NCI-H146 treated with DMSO at 0.1 percent for 48 hours (cell line): ENCODE measurements at regions not wholly inside any gene's neighbourhood (a gene's known extent, or its start where the extent isn't known, plus 50 kb on each side); places are given as distances from the start of the nearest gene placed in this dataset.
"Not testable (repeated sequence)": the region's sequence is repeated elsewhere in the genome, so short reads cannot be mapped to it uniquely, and the experiment has no call there.

Source experiments
- DNase-seq: peaks from one replicate; lab custom pipeline; 2025; ENCODE audit not compliant: unreplicated experiment; lab: John Stamatoyannopoulos, UW

- DNase-seq = no peak
Measured at GRCh38 chr1:30533796-30534550, 189.4 kb downstream of the MATN1 start.

GRCh38 chr1:30533141-30533540 is 190.2 kb downstream of the MATN1 start:
- DNase-seq = no peak

DNA sequence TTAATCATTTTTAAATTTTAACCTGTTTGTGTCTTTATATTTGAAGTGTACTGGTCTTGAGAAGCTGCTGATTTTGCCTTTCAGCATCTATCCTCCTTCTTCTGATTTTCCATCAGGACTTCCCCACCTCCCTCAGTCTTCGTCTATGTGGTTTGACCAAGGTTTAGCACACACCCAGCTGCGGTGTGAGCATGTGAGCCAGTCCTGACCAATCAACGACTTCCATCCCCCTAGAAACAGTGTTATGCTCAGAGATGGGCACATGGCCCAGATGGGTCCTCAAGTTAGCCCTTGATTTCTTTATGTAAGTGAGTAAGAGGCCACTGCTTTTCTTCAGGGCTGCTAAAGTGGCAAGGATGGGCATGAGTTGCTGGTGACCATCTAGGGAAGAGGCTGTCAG is 190.8 kb downstream of the MATN1 start:
- no peak for DNase-seq

GRCh38 chr1:30527511-30528140 is 195.8 kb downstream of the MATN1 start:
- DNase-seq = no peak

- no peak for DNase-seq
Measured at GRCh38 chr1:30526652-30527345, 196.6 kb downstream of the MATN1 start.

DNA sequence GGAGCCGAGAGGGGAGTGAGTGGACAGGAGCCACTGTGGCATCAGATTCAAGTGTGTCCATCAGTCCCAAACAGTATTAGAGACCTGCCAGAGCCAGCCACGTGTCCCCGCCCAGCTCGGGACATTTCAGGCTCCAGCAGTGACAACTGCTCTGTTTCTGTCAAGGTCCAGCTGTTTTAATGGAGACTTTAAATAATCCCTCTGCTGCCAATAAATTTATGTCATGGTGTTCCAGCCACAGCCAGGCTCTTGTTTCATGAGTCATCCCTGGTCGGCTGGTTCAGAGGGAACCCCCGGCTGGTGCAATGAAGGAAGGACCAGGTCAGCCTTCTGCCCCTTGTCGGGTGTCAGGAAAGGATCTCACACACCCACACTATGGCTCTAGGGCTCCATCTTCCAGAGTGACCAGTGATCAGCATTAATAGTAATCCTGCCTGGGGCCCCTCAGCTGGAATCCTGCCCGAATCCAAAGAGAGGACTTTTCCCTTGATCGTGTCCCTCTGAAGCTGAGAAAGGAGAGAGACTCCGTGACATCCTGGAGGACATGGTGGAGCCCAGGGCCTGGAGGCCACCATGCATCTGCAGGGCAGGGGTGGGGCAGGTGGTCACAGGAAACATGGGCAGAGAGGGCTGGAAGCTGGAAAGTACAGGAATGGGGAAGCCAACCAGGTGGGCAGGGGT is 197.3 kb downstream of the MATN1 start:
- DNase-seq = no peak

DNA sequence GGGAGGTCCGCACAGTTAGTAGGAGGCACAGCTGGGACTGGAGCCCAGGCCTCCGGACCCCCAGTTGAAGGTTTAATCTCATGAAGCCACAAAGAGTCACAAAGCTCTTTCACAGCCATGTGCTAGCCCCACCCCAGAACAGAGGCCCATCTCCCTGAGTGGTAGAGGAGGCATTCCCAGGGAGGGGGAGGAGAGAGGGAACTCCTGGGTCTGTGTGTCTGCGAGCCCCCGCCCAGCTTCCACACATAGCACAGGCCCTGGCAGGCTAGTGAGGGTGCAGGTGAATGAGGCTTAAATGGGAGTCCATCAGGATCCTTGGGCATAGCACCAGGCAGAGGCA is 197.8 kb downstream of the MATN1 start:
- no peak for DNase-seq

GRCh38 chr1:30524840-30525617 is 198.4 kb downstream of the MATN1 start:
- DNase-seq = no peak

GRCh38 chr1:30524025-30524555 is 199.3 kb downstream of the MATN1 start:
- DNase-seq = not testable (repeated sequence)

DNA sequence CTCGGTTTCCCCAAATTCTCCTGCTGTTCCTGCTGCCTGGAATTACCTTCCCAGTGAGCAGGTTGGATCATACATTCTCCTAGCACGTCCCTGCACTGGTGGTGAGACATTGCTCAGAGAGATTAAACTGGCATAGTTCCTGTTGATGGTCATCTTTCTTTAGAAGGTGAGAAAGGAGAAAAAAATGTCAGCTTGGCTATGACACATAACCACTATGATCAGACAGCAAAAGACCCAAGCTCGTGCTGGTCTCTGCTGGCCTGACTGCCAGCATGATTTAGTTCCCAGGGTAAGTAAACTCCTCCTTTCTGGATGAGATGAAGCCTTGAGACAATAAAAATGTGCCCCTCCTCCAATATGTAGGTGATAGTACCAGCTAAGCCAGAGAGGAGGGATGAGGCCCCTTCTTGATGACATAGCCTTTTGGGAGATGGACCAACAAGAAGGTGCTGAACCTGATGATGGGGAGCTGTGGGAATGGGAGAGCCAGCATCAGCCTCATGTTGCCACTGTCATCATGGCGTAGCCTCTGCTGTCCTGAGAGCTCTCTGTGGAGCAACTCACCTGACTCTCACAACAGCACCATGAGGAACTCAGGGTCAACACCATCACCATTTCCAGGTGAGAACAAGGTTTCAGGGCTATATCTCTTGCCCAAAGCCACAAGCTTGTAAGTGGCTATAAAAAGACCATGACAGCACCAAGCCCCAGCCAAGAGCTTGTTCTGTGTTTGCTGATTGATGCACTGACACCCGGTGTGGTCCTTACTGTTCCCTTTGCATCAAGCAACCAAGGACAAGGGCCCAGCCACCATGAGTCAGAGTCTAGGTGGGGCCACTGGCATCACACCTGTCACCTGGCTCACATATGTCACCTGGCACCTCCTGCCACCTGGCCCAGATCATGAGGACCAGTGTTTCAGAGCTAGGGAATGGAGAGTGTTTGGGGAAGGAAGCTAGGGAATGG is 200.0 kb downstream of the MATN1 start:
- DNase-seq = no peak

- no peak for DNase-seq
Measured at GRCh38 chr1:30522031-30523004, 201.1 kb downstream of the MATN1 start.

- no peak for DNase-seq
Measured at GRCh38 chr1:30521261-30521865, 202.0 kb downstream of the MATN1 start.

- no peak for DNase-seq
Measured at GRCh38 chr1:30520476-30520875, 202.9 kb downstream of the MATN1 start.

DNA sequence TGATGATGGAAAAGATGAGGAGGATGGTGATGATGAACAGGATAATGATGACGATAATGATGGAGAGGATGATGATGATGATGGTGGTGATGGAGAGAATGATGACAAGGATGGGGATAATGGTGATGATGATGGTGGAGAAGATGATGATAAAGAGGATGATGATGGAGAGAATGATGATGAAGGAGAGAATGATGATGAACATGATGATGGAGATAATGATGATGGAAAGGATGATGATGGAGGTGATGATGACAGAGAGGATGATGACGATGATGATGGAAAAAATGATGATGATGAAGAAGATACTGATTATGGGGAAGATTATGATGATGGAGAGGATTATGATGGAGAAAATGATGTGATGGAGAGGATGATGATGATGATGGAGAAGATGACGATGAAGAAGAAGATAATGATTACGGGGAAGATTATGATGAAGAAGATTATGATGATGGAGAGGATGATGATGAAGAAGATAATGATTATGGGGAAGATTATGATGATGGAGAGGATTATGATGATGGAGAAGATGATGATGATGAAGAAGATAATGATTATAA is 204.1 kb downstream of the MATN1 start:
- no peak for DNase-seq

GRCh38 chr1:30518696-30519095 is 204.7 kb downstream of the MATN1 start:
- DNase-seq = no peak

DNA sequence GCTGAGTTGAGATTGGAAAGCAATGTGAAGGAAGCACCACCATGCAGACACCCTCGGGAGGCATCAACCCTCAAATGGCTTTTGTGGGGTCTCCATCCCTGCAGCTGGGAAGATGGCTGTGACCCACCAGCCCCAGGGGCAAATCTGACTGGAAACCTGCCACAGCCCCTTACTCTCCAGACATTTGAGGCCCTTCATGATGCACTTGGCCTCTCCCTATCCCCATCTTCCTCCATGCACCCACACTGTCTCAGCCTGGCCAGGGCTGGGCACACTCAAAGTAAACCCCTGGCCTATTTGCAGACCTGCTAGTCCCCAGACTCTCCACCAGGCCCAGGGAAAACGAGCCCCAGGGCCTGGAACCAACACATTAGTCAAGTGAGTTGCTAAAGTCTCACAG is 205.2 kb downstream of the MATN1 start:
- no peak for DNase-seq

DNA sequence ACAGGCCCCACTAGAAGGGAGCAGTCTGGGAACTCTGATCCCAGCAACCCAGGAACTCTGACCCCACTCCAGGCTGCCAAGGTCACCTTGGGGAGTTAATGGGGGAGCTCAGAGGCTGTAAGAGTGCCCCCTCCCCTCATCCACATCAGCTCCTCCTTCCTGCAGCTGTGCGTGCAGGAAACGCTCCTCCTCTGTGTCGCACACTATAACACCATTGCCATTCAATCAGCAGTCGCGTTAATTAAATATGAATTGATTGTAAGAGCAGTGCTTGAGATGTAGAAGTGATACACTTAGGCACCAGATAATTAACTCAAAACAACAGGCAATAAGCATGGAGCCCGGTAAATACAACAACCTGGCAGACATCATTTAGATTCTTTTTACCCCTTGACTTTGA is 205.7 kb downstream of the MATN1 start:
- not testable (repeated sequence) for DNase-seq

GRCh38 chr1:30517241-30517640 is 206.1 kb downstream of the MATN1 start:
- DNase-seq = not testable (repeated sequence)
